GM21381 (cell line): ENCODE measurements at regions not wholly inside any gene's neighbourhood (a gene's known extent, or its start where the extent isn't known, plus 50 kb on each side); places are given as distances from the start of the nearest gene placed in this dataset.
"Not testable (repeated sequence)": the region's sequence is repeated elsewhere in the genome, so short reads cannot be mapped to it uniquely, and the experiment has no call there.

ENCODE experiments used
- ATAC-seq: cut with Tn5 transposase; IDR thresholded peaks from one replicate; pipeline ENCODE4 v1.9.1; 2021; ENCODE audit warnings: mild to moderate bottlenecking, moderate library complexity; ENCODE audit not compliant: unreplicated experiment

DNA sequence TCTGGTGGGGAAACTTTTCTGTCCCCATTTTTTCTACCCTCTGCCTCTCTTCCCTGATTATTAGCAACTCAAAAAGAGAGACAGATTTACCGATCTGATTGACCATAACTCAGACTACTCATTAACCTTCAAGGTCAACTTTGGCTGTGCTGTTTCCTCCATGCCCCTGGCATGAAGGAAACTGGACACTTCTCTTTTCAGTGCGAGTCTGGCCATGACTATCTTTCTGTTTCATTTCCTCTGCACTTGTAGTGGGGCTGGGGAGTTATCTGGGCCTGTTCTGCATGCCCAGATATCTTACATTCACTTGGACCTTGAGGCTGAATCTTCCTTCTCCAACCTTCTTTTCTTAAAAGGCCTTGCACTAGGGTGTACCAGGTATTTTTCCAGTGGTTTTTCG lies 76.9 kb upstream of the SLCO2A1 start:
- peak; percentile 91 for ATAC-seq

DNA sequence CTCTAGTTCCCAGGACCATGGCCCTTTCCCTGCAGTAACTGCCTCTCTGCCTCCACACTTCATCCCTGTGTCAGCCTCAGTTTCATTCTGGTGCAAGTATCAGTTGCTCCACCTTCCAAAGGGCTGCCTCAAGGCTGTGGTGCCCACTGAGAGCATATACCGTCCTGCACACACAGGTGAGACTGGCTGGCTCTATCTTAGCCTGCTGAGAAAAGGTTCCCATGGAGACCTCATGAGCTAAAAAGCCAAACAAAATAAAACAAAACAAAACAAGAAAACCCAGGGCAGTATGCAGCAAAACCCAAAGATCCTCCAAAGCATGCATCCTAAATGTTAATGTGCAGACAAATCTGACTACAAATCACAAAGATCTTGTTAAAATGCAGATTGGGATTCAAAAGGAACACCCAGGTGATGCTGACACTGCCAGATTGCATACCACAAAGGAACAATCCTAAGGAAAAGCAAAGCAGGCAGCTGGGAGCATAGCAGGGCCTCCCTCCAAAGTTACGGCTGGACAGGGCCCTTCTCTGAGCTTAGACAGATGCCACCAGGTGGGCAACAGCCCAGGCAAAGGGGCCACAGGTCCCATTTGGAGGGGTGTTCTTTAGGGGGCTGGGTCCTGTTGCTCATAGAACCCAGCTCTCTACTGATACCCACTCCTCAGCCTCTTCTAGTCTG lies 76.3 kb upstream of the SLCO2A1 start:
- ATAC-seq: no peak

DNA sequence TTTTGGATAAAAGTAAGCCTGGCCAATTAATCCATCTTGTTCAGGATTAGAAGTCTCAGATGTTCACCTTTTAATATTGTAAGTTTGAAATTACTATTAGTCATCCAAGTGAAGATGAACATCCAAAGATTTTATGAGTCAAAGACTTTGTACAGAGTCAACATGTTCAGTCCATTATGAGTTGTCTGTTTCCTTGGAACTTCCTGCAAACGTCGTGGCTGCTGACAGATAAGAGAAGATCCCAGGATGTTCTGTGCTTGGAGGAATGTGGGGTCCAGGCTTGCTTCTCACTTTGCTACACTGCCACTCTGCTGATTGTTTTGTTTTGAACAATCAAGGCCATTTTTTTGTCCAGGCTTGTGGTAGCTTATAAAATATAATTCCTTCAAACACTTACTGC lies 74.3 kb upstream of the SLCO2A1 start:
- no peak for ATAC-seq

DNA sequence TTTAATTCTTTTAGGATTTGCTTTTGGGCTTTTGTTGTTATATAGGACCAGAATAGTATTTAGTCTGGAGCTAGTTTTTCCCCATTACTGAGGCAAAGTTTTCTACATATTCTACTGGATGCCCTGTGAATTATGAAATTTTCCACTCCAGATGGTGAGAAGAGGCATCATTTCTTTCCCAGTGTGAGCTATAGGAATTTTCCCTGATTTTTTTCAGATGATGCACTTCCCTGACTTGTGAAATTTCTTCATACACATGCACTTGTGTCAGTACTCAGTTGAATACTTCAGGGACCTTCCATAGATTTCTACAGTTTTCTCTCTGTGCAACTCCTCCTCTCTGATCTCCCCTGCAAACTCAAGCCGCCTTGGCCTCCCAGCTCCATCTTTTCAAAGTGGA lies 73.7 kb upstream of the SLCO2A1 start:
- ATAC-seq: no peak

DNA sequence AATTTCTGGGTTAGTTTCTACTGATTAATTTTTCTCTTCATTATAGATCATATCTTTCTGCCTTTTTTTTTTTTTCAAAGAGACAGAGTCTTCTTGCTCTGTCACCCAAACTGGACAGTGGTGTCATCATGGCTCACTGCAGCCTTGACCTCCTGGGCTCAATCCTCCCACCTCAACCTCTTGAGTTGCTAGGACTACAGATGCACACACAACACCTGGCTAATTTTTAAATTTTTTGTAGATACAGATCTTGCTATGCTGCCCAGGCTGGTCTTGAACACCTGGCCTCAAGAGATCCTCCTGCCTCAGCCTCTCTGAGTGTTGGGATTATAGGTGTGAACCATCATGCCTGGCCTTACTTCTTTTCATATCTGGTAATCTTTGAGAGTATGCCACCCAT lies 73.3 kb upstream of the SLCO2A1 start:
- no peak for ATAC-seq

DNA sequence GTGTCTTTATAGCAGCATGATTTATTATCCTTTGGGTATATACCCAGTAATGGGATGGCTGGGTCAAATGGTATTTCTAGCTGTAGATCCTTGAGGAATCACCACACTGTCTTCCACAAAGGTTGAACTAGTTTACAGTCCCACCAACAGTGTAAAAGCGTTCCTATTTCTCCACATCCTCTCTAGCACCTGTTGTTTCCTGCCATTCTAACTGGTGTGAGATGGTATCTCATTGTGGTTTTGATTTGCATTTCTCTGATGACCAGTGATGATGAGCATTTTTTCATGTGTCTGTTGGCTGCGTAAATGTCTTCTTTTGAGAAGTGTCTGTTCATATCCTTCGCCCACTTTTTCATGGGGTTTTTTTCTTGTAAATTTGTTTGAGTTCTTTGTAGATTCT lies 66.5 kb upstream of the SLCO2A1 start:
- not testable (repeated sequence) for ATAC-seq

DNA sequence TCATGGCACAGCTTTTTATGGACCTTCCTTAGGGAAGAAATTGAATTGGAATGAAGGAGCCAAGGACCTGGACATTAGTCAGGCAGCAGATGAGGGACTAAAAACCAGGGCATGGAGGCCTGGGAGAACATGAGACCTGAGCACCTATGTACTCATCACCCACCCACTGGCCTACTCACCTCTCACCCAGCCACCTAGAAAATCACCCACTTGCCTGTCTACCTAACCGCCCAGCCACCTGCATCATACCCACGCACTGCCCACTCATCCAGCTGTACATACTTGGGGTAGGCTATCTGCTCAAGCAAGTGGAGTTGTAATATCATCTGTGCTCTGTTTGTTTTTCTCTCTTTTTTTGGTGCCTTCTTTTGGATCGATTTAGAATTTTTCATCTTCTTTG lies 65.3 kb upstream of the SLCO2A1 start:
- no peak for ATAC-seq

DNA sequence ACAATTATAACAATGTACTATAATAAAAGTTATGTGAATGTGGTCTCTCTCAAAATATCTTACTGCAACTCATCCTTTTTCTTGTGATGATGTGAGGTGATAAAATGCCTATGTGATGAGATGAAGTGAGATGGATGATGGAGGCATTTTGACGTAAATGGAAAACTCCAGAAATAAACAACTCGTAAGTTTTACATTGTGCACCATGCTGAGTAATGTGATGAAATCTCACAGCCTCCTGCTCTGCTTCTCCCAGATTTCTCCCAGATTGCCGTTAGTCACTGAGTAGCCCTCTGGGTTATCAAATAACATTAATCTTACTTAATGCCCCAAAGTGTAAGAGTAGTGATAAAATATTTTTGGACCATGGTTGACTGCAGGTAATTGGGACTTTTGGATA lies 64.8 kb upstream of the SLCO2A1 start:
- ATAC-seq: no peak

DNA sequence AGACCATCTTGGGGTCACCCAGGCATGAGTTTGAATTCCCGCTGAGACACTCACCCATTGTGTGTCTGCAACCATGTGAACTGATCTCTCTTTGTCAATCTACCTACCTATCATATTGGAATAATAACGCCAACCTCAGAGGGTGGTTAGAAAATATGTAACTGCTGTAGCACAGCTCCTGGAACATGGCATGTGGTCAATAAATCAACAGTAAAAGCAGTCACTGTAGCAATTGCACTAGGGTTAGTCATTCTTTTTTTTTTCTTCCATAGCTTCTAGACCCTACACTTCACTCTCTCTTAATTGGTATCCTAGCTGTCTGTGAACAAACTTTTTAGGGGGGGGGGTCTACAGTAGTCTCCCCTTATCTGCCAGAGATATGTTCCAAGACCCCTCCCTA lies 64.2 kb upstream of the SLCO2A1 start:
- ATAC-seq: no peak

DNA sequence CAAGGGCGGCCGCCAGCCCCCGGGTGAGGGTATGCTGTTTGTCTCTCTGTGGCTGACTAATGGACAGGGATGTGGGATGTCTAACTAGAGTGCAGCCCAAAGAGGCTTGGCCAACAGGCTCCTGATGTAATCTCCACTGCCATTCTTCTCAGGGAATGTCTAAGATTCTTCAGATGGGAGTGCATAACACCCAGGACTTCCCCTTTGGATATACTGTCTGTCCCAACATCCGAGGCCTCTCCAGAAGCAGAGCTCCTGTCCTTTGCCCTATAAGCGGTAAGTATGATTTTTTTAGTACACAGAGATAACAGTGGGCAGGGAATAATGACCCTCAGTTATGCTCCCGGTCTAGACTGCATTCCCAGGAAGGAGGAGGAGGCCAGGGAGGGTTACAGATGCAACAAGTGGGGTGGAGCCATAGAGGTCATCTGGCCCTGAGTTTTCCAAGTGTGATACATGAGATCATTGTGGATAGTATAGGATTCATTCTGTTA lies 62.5 kb upstream of the SLCO2A1 start:
- no peak for ATAC-seq

DNA sequence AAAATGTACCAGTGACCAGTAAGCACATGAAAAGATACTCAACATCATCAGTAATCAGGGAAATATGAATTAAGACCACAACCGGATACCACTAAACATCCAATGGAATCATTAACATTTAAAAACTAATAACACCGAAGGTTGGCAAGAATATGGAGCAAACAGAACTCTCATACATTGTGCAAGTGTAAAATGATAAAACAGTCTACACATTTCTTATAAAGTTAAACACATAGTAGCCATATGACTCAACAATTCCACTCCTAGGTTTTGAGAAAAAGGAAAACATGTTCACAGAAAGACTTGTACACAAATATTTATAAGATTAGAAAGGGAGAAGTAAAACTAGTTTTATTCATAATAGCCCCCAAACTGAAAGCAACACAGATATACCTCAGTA lies 60.3 kb upstream of the SLCO2A1 start:
- ATAC-seq: no peak

DNA sequence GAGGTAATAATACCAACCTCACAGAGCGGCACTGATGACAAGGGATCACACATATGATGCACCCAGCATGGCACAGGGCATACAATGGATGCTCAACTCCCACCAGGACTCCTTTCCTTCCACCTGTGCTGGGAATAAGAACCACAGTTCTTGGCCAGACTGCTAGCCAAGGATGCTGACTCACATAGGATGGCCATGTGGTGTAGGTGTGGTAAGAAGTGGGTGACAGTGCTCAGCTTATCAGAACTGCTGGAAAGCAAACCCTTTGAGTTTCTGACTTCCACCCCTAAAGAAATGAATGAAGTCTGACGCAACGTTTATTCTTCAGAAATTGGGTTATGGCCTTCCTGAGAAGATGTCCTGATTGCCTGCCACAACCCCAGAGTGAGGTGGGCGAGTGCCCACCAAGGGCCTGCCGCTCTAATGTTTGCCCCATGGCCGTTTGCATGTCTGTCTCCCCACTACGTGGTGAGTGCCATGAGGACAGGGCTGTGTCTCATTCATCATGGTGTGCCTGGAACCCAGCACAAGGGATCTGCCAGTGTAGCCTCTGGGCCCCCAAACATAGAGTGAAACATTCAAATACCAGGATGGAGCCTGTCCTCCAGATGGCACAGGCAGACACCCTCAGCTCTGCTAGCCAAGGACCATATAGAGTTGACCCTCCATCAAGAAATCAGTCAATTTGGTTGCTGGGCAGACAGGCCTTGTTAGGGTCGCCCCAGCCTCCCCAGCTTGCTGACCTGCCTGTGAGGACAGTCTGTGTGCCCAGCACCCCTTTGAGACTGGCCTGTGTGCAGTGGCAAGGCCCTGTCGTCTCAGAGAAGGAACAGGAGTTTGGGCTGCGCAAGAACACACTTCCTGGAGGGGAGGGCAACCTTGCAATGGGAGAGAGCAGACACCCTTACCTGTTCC lies 57.6 kb upstream of the SLCO2A1 start:
- no peak for ATAC-seq

DNA sequence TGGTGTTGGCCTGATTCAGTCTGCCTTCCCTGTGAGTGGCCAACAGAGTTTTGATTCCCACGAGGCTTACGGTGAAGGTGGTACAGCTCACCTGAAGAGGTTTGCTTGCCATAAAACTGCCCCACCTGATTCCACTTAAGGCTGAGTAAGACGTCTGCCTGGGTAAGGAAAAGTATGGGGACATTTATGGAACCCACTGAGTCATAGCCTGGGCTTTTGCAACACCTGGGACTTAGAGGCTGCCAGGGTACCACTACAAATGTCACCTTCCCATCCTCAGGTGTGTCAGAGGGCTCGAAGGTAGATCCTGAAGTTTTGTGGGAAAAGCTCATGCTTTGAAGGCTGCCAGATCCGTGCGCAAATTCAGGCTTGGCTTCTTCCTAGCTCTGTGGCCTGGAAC lies 56.9 kb upstream of the SLCO2A1 start:
- no peak for ATAC-seq

DNA sequence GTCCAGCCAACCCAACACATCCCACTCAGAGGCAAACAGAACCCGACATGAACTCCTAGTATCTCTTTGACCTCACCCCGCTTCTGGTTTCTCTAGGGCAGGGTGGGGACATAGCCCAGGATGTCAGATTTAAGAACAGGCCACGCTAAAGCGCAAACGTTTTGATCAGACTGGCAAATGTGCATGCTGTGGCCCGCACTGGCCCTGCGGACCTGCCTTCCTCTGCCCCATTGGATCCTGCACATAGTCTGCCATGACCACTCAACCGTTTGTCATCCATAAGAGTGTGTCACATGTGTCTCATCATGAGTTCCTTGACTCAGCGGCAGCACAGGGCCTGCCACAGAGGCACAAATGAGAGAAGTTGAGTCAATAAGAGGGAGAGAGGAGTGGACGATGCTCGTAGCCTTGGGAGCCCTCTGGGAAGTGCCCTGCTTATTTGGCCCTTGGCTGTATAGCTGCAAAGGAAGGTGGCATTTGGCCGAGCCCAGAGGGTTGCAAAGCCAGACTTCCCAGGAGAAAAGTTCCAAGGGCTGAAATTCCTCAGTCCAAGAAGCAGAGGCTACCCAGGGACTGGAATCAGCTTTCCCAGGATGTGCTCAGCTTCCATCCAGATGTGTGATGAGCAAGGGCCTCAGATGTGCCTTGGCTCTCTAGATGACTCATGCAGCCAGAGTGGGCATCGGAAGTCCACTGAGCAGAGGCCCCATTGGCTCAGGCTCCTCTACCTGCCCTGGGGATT lies 55.5 kb upstream of the SLCO2A1 start:
- no peak for ATAC-seq

DNA sequence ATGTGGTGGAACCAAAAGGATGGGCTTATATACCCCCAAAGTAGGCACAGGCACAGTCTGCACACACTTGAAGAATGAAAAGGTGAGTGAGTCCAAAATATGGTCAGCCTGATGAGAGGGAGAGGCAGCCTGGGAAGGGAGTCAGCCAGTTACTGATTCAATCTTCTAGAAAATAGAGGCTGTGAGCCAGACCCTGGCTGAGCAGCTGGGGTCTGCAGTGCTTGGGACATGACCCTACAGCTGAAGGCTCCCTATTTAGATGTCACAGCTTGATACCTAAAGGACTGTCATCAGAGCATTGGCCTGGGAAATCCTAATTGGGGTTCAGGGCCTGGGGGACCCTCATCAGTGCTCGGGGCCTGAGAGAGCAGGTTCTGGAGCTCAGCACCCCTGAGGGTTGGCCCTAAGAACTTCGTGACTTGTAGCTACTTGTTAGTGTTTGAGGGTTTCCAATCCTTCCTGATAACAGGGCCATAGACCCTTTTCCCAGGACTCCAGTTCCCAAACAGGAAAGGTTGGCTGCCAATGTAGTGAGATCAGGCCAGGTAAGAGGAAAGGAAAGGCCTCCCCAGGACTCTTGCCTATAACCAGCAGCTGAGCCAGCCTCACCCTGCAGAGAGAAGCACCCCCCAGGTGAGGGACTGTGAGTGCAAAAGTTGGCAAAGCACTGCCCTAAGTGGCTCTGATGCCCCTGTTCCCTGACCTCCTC lies 54.7 kb upstream of the SLCO2A1 start:
- ATAC-seq: no peak

DNA sequence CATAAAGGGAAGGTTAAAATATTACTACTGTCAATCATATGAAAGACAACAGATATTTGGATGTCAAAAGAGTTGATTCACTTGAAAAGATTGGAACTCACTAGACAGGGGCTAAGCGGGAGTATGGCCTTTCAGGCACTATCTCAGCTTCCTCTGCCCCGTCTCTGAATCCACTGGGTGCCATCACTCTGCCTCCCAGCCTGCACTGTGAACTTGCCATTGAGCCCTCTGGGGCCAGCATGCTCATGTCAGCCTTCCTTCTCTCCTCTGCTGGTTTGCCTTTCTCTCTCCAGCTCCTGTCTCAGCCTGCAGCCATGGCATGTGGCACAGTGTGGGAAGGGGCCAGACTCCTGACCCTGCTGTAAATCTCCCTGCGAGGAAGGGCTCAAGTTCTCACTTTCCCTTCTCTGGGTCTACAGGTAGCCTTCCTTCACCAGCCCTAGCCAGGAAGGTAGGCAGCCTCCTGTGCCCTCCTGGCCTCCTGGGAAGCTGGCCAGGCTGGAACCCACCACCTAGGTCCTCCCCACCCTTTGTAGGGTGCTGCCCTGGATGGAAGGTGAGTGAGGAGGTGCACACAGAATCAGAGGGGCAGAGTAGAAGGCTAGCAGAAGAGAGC lies 54.0 kb upstream of the SLCO2A1 start:
- ATAC-seq: no peak

DNA sequence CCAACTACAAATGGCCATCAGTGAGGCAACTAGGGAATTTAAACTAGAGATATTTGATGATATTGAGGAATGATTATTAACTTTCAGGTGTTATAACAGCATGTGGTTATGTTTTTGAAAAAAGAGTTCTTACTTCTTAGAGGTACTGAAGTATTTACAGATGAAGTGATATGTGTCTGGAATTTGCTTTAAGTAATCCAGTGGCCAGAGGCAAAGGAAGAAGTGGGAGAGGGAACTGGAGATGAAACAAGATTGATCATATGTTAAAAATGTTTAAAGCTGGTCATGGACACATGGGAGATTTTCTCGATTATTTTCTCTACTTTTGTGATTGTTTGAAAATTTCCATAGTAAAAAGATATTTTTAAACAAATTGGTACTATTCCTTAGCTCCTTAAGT lies 53.3 kb upstream of the SLCO2A1 start:
- ATAC-seq: no peak

DNA sequence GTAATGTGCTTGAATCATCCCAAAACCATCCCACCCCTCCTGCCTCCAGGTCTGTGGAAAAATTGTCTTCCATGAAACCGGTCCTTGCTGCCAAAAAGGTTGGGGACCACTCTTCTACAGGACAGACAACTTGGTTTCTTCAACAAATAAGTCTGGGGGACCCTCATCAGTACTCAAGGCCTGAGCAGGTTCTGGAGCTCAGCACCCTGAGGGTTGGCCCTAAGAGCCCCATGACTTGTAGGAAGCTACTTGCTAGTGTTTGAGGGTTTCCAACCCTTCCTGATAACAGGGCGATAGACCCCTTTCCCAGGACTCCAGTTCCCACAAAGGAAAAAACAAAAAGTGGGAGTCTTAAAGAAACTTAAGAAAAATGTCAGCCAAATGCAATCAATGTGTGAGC lies 52.9 kb upstream of the SLCO2A1 start:
- ATAC-seq: no peak

DNA sequence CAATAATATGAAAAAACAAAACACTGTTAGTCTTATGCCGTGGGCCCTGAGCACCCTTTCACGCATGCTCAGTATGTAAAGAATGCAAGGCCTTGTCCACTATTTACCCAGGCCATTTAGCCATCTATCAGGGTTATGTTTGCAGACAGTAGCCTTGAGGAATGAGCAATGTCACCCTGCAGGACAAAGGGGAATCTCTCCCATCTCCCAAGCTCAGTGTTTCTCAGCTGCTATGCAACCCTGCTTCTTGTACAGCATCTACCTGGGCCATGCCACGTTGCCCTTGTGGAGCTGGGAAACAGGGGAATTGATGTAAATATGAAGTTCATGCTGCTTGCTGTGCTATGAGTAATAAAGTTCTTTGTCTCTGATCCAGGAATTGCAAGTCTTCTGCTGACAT lies 51.5 kb upstream of the SLCO2A1 start:
- no peak for ATAC-seq

DNA sequence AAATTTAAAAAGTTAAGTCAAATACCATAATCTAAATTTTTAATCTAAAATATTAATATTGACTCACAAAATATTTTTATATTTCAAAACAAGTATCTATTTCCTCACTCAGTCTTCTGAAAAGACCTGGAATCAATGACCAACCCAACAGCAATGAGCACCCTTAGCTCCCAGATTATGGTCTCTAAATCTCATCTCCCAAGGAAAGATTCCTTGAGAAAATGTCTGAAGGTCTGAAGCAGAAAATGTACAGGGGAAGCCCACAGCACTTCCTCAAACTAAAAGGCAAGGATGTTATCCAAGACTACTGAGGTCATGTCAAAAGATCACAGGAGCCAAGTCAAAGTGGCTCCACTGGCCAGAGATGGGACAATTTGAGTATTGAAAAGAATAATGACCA lies 51.0 kb upstream of the SLCO2A1 start:
- no peak for ATAC-seq

DNA sequence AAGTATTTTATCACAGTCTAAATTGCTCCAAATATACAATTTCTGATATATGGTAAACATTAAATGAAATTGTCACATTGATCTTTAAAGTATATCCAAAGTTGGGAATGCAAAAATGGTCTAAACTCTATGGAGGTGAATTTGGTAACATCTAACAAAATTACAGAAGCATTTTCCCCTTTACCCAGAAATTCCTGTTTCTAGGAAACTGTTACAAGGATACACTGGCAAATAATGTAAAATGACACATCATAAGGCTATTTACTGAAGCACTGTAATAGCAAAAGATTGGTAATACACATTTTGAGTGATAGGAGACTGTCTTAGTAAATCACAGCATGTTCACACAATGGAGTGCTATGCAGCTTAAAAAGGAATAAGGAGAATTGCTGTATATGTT lies 50.0 kb upstream of the SLCO2A1 start:
- ATAC-seq: no peak
